Vagina (tissue), 2 donors: ENCODE measurements at regions not wholly inside any gene's neighbourhood (a gene's known extent, or its start where the extent isn't known, plus 50 kb on each side); places are given as distances from the start of the nearest gene placed in this dataset.
"Not testable (repeated sequence)": the region's sequence is repeated elsewhere in the genome, so short reads cannot be mapped to it uniquely, and the experiment has no call there.

Experiments used
- DNase-seq, 2 donors: peaks; one replicate each; pipeline ENCODE4 v3.0.0-alpha.2; 2017; ENCODE audit errors: extremely low spot score in 2 of 2
- H3K27ac ChIP-seq: fragments of 200-600 bp; sonication (generic); one replicate; pipeline ENCODE4 v1.5.1; 2019
- H3K27me3 ChIP-seq: fragments of 200-600 bp; sonication (generic); one replicate; pipeline ENCODE4 v1.5.1; 2019
- H3K36me3 ChIP-seq, 2 donors: fragments of 200-600 bp; sonication (generic); one replicate each; pipeline ENCODE4 v1.5.1; 2017 to 2019
- H3K4me1 ChIP-seq: fragments of 200-600 bp; sonication (generic); one replicate; pipeline ENCODE4 v1.5.1; 2019
- H3K4me3 ChIP-seq, 2 donors: fragments of 200-600 bp; sonication (generic); 1 replicate in 1 of 2; 2 replicates in 1 of 2; pipeline ENCODE4 v1.5.1; 2016 to 2019
- H3K9me3 ChIP-seq: fragments of 200-600 bp; sonication (generic); one replicate; pipeline ENCODE4 v1.5.1; 2019
- POLR2A ChIP-seq, 2 donors: fragments of 450-650 bp; IDR thresholded peaks; one replicate each; pipeline ENCODE4 v1.6.1; 2017; ENCODE audit warnings: antibody characterized with exemption in 2 of 2, mild to moderate bottlenecking in 2 of 2, moderate library complexity in 2 of 2
- POLR2AphosphoS5 ChIP-seq, 2 donors: sonication (generic); formaldehyde crosslinking; IDR thresholded peaks; one replicate each; pipeline ENCODE4 v1.9.0; 2017; ENCODE audit warnings: antibody characterized with exemption in 2 of 2, mild to moderate bottlenecking in 2 of 2, low read depth in 1 of 2; ENCODE audit not compliant: insufficient read depth in 1 of 2
- intact Hi-C: fragments of 100-400 bp; cut with DNase I; formaldehyde crosslinking; loops from one replicate; pipeline ENCODE4 v1.15.1; 2023
- TF ChIP-seq, protein P1 (sequence below), 3 experiments: fragments of 450-650 bp in 2 of 3; fragments of 200-600 bp in 1 of 3; sonication (generic) in 1 of 3; IDR thresholded peaks; one replicate each; pipeline ENCODE4 v1.5.1; 2017 to 2019; ENCODE audit warnings: antibody characterized with exemption in 3 of 3, mild to moderate bottlenecking in 2 of 3, moderate library complexity in 2 of 3

DNA sequence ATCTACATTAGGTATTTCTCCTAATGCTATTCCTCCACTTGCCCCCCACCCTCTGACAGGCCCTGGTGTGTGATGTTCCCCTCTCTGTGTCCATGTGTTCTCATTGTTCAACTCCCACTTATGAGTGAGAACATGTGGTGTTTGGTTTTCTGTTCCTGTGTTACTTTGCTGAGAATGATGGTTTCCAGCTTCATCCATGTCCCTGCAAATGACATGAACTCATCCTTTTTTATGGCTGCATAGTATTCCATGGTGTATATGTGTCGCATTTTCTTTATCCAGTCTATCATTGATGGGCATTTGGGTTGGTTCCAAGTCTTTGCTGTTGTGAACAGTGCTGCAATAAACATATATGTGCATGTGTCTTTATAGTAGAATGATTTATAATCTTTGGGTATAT lies 50.6 kb upstream of the GRHL3 start:
- H3K9me3 ChIP-seq, H3K4me3 ChIP-seq, intact Hi-C loops, H3K36me3 ChIP-seq, H3K27me3 ChIP-seq, H3K27ac ChIP-seq, H3K4me1 ChIP-seq, DNase-seq: not testable (repeated sequence)

GRCh38 chr1:24266998-24267397 lies 52.2 kb upstream of the GRHL3 start:
- intact Hi-C loops, result no loop called here
- H3K27me3 ChIP-seq, result no peaks in the 10 kb centered on the region
- no peaks in the 10 kb centered on the region for H3K4me1 ChIP-seq
- no peak for DNase-seq
- no peak for TF ChIP-seq POLR2AphosphoS5 (IDR thresholded peaks at IDR 0.05; ENCODE audit: insufficient read depth in 1 of 2, low read depth in 1 of 2)
- TF ChIP-seq, protein P1, sequence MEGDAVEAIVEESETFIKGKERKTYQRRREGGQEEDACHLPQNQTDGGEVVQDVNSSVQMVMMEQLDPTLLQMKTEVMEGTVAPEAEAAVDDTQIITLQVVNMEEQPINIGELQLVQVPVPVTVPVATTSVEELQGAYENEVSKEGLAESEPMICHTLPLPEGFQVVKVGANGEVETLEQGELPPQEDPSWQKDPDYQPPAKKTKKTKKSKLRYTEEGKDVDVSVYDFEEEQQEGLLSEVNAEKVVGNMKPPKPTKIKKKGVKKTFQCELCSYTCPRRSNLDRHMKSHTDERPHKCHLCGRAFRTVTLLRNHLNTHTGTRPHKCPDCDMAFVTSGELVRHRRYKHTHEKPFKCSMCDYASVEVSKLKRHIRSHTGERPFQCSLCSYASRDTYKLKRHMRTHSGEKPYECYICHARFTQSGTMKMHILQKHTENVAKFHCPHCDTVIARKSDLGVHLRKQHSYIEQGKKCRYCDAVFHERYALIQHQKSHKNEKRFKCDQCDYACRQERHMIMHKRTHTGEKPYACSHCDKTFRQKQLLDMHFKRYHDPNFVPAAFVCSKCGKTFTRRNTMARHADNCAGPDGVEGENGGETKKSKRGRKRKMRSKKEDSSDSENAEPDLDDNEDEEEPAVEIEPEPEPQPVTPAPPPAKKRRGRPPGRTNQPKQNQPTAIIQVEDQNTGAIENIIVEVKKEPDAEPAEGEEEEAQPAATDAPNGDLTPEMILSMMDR (IDR thresholded peaks at IDR 0.05), result no peak
- no peak for TF ChIP-seq POLR2A (IDR thresholded peaks at IDR 0.05)
- no peak overlapping the region for H3K27ac ChIP-seq
- H3K9me3 ChIP-seq, result no peaks in the 10 kb centered on the region
- H3K36me3 ChIP-seq, result no peaks in the 10 kb centered on the region
- H3K4me3 ChIP-seq, result no peak overlapping the region

DNA sequence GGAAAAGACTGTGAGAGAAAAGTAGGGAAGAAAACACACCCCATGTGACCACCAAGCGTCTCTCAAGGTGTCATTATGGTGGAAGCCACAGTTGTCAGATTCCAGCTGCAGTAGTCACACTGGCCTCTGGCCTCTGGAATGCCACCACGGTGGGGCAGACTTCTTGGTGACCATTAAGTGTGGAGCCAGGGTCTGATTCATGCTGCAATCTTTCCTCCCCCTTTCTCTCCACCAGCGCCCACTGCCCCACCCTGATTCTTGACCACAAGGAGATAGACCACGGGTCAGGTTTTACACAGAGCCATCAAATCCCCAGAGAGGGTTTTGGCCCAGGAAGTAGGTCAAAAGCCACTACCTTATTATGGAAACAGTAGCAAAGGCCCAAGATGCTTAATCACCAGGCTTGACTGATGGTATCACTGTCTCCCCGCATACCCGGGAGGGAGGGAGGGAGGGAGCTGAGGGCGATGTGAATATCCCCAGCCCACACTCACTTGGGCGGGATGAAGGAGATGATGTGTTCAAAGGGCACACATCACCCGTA lies 52.7 kb upstream of the GRHL3 start:
- DNase-seq, result no peak
- intact Hi-C loops, result no loop called here
- H3K9me3 ChIP-seq, result no peaks in the 10 kb centered on the region
- H3K27ac ChIP-seq, result no peak overlapping the region
- no peaks in the 10 kb centered on the region for H3K27me3 ChIP-seq
- H3K4me3 ChIP-seq, result no peak overlapping the region
- no peaks in the 10 kb centered on the region for H3K4me1 ChIP-seq
- TF ChIP-seq POLR2AphosphoS5 (IDR thresholded peaks at IDR 0.05; ENCODE audit: insufficient read depth in 1 of 2, low read depth in 1 of 2) (no peak), POLR2A (IDR thresholded peaks at IDR 0.05) (no peak)
- TF ChIP-seq, protein P1 (IDR thresholded peaks at IDR 0.05), result no peak
- H3K36me3 ChIP-seq, result no peaks in the 10 kb centered on the region

- intact Hi-C loops, result no loop called here
- H3K36me3 ChIP-seq, result no peaks in the 10 kb centered on the region
Observed at GRCh38 chr1:24263746-24264145, 55.4 kb upstream of the GRHL3 start.

DNA sequence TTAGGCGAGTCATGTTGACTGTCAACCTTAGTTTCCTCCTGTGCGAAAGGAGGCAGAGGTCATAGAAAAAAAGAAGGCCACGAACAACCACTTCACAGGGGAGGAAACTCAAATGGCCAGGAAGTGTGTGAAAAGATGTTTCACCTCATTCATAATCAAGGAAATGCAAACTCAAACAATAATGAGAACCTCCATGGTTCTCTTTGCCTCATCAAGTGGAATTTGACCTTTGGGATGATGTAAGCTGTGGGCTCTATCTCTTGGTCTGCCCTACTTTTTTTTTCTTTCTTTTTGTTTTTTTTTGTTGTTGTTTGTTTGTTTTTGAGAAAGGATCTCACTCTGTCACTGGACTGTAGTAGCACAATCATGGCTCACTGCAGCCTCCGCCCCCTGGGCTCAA lies 55.9 kb upstream of the GRHL3 start:
- DNase-seq, result no peak
- Histone ChIP-seq H3K27ac (no peak overlapping the region), H3K4me3 (no peak overlapping the region), H3K9me3 (no peaks in the 10 kb centered on the region), H3K4me1 (no peaks in the 10 kb centered on the region), H3K27me3 (no peaks in the 10 kb centered on the region), H3K36me3 (no peaks in the 10 kb centered on the region)
- intact Hi-C loops, result no loop called here
- TF ChIP-seq, protein P1 (IDR thresholded peaks at IDR 0.05), result no peak
- no peak for TF ChIP-seq POLR2AphosphoS5 (IDR thresholded peaks at IDR 0.05; ENCODE audit: insufficient read depth in 1 of 2, low read depth in 1 of 2)

More at GRCh38 chr1:24263746-24264145, 55.4 kb upstream of the GRHL3 start:
- Histone ChIP-seq H3K9me3 (no peaks in the 10 kb centered on the region), H3K4me3 (no peak overlapping the region), H3K27ac (no peak overlapping the region), H3K4me1 (no peaks in the 10 kb centered on the region), H3K27me3 (no peaks in the 10 kb centered on the region)
- DNase-seq, result no peak
- no peak for TF ChIP-seq POLR2AphosphoS5 (IDR thresholded peaks at IDR 0.05; ENCODE audit: insufficient read depth in 1 of 2, low read depth in 1 of 2)
- no peak for TF ChIP-seq POLR2A (IDR thresholded peaks at IDR 0.05)
- TF ChIP-seq, protein P1 (IDR thresholded peaks at IDR 0.05), result no peak
